KOPT-K1 (cell line): ENCODE measurements at regions not wholly inside any gene's neighbourhood (a gene's known extent, or its start where the extent isn't known, plus 50 kb on each side); places are given as distances from the start of the nearest gene placed in this dataset.

Experiments
- H3K27ac ChIP-seq: fragments of 200-600 bp; sonication (generic); 2 replicates; pipeline ENCODE4 v1.5.1; 2016; ENCODE audit warnings: antibody characterized with exemption, mild to moderate bottlenecking, low read depth, low read length; ENCODE audit not compliant: poor library complexity, severe bottlenecking
- H3K36me3 ChIP-seq: fragments of 200-600 bp; sonication (generic); 2 replicates; pipeline ENCODE4 v1.5.1; 2017; ENCODE audit warnings: antibody characterized with exemption, mild to moderate bottlenecking, low read length, moderate library complexity; ENCODE audit not compliant: insufficient read depth
- H3K9me3 ChIP-seq: fragments of 200-600 bp; sonication (generic); 2 replicates; pipeline ENCODE4 v1.5.1; 2017; ENCODE audit warnings: antibody characterized with exemption, low read length, mild to moderate bottlenecking; ENCODE audit not compliant: insufficient read depth, poor library complexity, severe bottlenecking

- Histone ChIP-seq H3K27ac (no peak overlapping the region), H3K9me3 (no peaks in the 10 kb centered on the region), H3K36me3 (no peaks in the 10 kb centered on the region)
These were observed 178.0 kb downstream of the PRDM2 start for GRCh38 chr1:13878021-13878420.

- no peak overlapping the region for H3K27ac ChIP-seq
- H3K36me3 ChIP-seq, result no peaks in the 10 kb centered on the region
- no peaks in the 10 kb centered on the region for H3K9me3 ChIP-seq
These were observed 178.5 kb downstream of the PRDM2 start for GRCh38 chr1:13878451-13878850.

GRCh38 chr1:13881385-13882088 is 181.5 kb downstream of the PRDM2 start:
- H3K9me3 ChIP-seq, result no peaks in the 10 kb centered on the region
- H3K27ac ChIP-seq, result no peak overlapping the region
- no peaks in the 10 kb centered on the region for H3K36me3 ChIP-seq

- Histone ChIP-seq H3K36me3 (no peaks in the 10 kb centered on the region), H3K9me3 (peaks cover 16% of the 10 kb centered on the region), H3K27ac (no peak overlapping the region)
These were observed 188.5 kb downstream of the PRDM2 start for GRCh38 chr1:13888351-13888986.

GRCh38 chr1:13889495-13889894 is 189.5 kb downstream of the PRDM2 start:
- Histone ChIP-seq H3K36me3 (no peaks in the 10 kb centered on the region), H3K27ac (no peak overlapping the region), H3K9me3 (peaks cover 16% of the 10 kb centered on the region)

GRCh38 chr1:13890766-13891165 is 190.8 kb downstream of the PRDM2 start:
- H3K27ac ChIP-seq, result no peak overlapping the region
- H3K36me3 ChIP-seq, result no peaks in the 10 kb centered on the region
- H3K9me3 ChIP-seq, result peaks cover 16% of the 10 kb centered on the region

- H3K9me3 ChIP-seq, result peaks cover 16% of the 10 kb centered on the region
- no peak overlapping the region for H3K27ac ChIP-seq
- no peaks in the 10 kb centered on the region for H3K36me3 ChIP-seq
These were observed 192.2 kb downstream of the PRDM2 start for GRCh38 chr1:13892198-13892597.

- Histone ChIP-seq H3K27ac (no peak overlapping the region), H3K9me3 (peaks cover 16% of the 10 kb centered on the region), H3K36me3 (no peaks in the 10 kb centered on the region)
These were observed 192.8 kb downstream of the PRDM2 start for GRCh38 chr1:13892671-13893325.

- H3K9me3 ChIP-seq, result peaks cover 16% of the 10 kb centered on the region
- H3K36me3 ChIP-seq, result no peaks in the 10 kb centered on the region
- H3K27ac ChIP-seq, result no peak overlapping the region
These were observed 193.4 kb downstream of the PRDM2 start for GRCh38 chr1:13893409-13893821.

GRCh38 chr1:13896932-13897331 is 196.9 kb downstream of the PRDM2 start:
- H3K9me3 ChIP-seq, result no peaks in the 10 kb centered on the region
- H3K36me3 ChIP-seq, result no peaks in the 10 kb centered on the region
- no peak overlapping the region for H3K27ac ChIP-seq

GRCh38 chr1:13898406-13898805 is 198.4 kb downstream of the PRDM2 start:
- no peaks in the 10 kb centered on the region for H3K9me3 ChIP-seq
- no peak overlapping the region for H3K27ac ChIP-seq
- no peaks in the 10 kb centered on the region for H3K36me3 ChIP-seq

GRCh38 chr1:13899856-13900255 is 199.9 kb downstream of the PRDM2 start:
- Histone ChIP-seq H3K36me3 (no peaks in the 10 kb centered on the region), H3K27ac (no peak overlapping the region), H3K9me3 (peaks cover 11% of the 10 kb centered on the region)

- no peaks in the 10 kb centered on the region for H3K36me3 ChIP-seq
- H3K27ac ChIP-seq, result no peak overlapping the region
- peaks cover 15% of the 10 kb centered on the region for H3K9me3 ChIP-seq
These were observed 200.6 kb downstream of the PRDM2 start for GRCh38 chr1:13900583-13900982.

- Histone ChIP-seq H3K36me3 (no peaks in the 10 kb centered on the region), H3K27ac (no peak overlapping the region)
These were observed 201.1 kb downstream of the PRDM2 start for GRCh38 chr1:13901039-13901438.

GRCh38 chr1:13901597-13901996 is 201.6 kb downstream of the PRDM2 start:
- Histone ChIP-seq H3K36me3 (no peaks in the 10 kb centered on the region), H3K9me3 (peaks cover 15% of the 10 kb centered on the region), H3K27ac (no peak overlapping the region)

More at GRCh38 chr1:13901039-13901438, 201.1 kb downstream of the PRDM2 start:
- peaks cover 15% of the 10 kb centered on the region for H3K9me3 ChIP-seq
